H9 (cell line): ENCODE measurements at regions not wholly inside any gene's neighbourhood (a gene's known extent, or its start where the extent isn't known, plus 50 kb on each side); places are given as distances from the start of the nearest gene placed in this dataset.

Experiments used
- DNase-seq: peaks from one replicate; pipeline ENCODE4 v3.0.0-alpha.2; 2017
- H2AFZ ChIP-seq: one replicate; pipeline ENCODE4 v1.6.1; 2013; ENCODE audit warnings: mild to moderate bottlenecking, low read length, control low read depth, moderate library complexity
- H2AK5ac ChIP-seq: 2 replicates; pipeline ENCODE4 v1.6.1; 2013; ENCODE audit warnings: low read length, control low read depth, mixed read lengths; ENCODE audit not compliant: insufficient read length
- H2BK120ac ChIP-seq: one replicate; pipeline ENCODE4 v1.6.1; 2013; ENCODE audit warnings: low read depth, mild to moderate bottlenecking, low read length, control low read depth, inconsistent platforms; ENCODE audit not compliant: poor library complexity, severe bottlenecking
- H2BK12ac ChIP-seq: 2 replicates; pipeline ENCODE4 v1.6.1; 2013; ENCODE audit warnings: low read length, control low read depth, mixed read lengths, low read depth; ENCODE audit not compliant: insufficient read length
- H2BK15ac ChIP-seq: 2 replicates; pipeline ENCODE4 v1.6.1; 2013; ENCODE audit warnings: low read depth, low read length, control low read depth
- H2BK20ac ChIP-seq: one replicate; pipeline ENCODE4 v1.6.1; 2013; ENCODE audit warnings: low read depth, mild to moderate bottlenecking, low read length, control low read depth, inconsistent platforms; ENCODE audit not compliant: poor library complexity, severe bottlenecking
- H2BK5ac ChIP-seq: 2 replicates; pipeline ENCODE4 v1.6.1; 2013; ENCODE audit warnings: low read length, control low read depth, mixed read lengths; ENCODE audit not compliant: insufficient read length
- H3K14ac ChIP-seq: 2 replicates; pipeline ENCODE4 v1.6.1; 2013; ENCODE audit warnings: low read length, control low read depth; ENCODE audit not compliant: insufficient read depth
- H3K18ac ChIP-seq: 2 replicates; pipeline ENCODE4 v1.6.1; 2013; ENCODE audit warnings: low read depth, mild to moderate bottlenecking, mixed read lengths, low read length, control low read depth; ENCODE audit not compliant: insufficient read length
- H3K23ac ChIP-seq: 2 replicates; pipeline ENCODE4 v1.6.1; 2013; ENCODE audit warnings: low read length, control low read depth, mixed read lengths, low read depth; ENCODE audit not compliant: insufficient read length
- H3K23me2 ChIP-seq: 2 replicates; pipeline ENCODE4 v1.6.1; 2013; ENCODE audit warnings: low read depth, mild to moderate bottlenecking, mixed read lengths, low read length, control low read depth; ENCODE audit not compliant: insufficient read length, poor library complexity, severe bottlenecking
- H3K27ac ChIP-seq: 2 replicates; pipeline ENCODE4 v1.5.1; 2013; ENCODE audit warnings: low read length, control low read depth, mixed read lengths, low read depth; ENCODE audit not compliant: insufficient read length
- H3K27me3 ChIP-seq: 2 replicates; pipeline ENCODE4 v1.6.1; 2013; ENCODE audit warnings: low read length, control low read depth, inconsistent platforms; ENCODE audit not compliant: insufficient read depth
- H3K4ac ChIP-seq: 2 replicates; pipeline ENCODE4 v1.6.1; 2013; ENCODE audit warnings: low read depth, mild to moderate bottlenecking, control low read depth, inconsistent platforms, low read length, moderate library complexity
- H3K4me1 ChIP-seq: 2 replicates; pipeline ENCODE4 v1.6.1; 2013; ENCODE audit warnings: low read length, control low read depth, inconsistent platforms; ENCODE audit not compliant: insufficient read depth
- H3K4me2 ChIP-seq: 2 replicates; pipeline ENCODE4 v1.6.1; 2013; ENCODE audit warnings: low read length, control low read depth, mixed read lengths; ENCODE audit not compliant: insufficient read length, insufficient read depth
- H3K56ac ChIP-seq: 2 replicates; pipeline ENCODE4 v1.6.1; 2013; ENCODE audit warnings: low read depth, mild to moderate bottlenecking, mixed read lengths, low read length, control low read depth; ENCODE audit not compliant: insufficient read length
- H3K79me1 ChIP-seq: 2 replicates; pipeline ENCODE4 v1.6.1; 2013; ENCODE audit warnings: low read depth, mild to moderate bottlenecking, moderate library complexity, low read length, control low read depth, inconsistent platforms; ENCODE audit not compliant: insufficient read depth, poor library complexity, severe bottlenecking
- H3K79me2 ChIP-seq: 2 replicates; pipeline ENCODE4 v1.6.1; 2013; ENCODE audit warnings: low read length, control low read depth, inconsistent platforms; ENCODE audit not compliant: insufficient read depth
- H3K9ac ChIP-seq: 2 replicates; pipeline ENCODE4 v1.6.1; 2013; ENCODE audit warnings: low read length, control low read depth, mixed read lengths; ENCODE audit not compliant: insufficient read length; ENCODE audit errors: extremely low read depth
- H3K9me3 ChIP-seq: one replicate; pipeline ENCODE4 v1.6.1; 2013; ENCODE audit warnings: low read depth, low read length, inconsistent platforms; ENCODE audit not compliant: control insufficient read depth
- H3T11ph ChIP-seq: one replicate; pipeline ENCODE4 v1.6.1; 2013; ENCODE audit warnings: mild to moderate bottlenecking, low read length, control low read depth, inconsistent platforms
- H4K20me1 ChIP-seq: one replicate; pipeline ENCODE4 v1.6.1; 2013; ENCODE audit not compliant: control insufficient read depth, insufficient read length, insufficient read depth
- H4K5ac ChIP-seq: 2 replicates; pipeline ENCODE4 v1.6.1; 2013; ENCODE audit warnings: low read depth, mild to moderate bottlenecking, mixed read lengths, low read length, control low read depth; ENCODE audit not compliant: insufficient read length
- H4K8ac ChIP-seq: replicated peaks from 2 replicates; pipeline ENCODE4 v1.6.1; 2013; ENCODE audit warnings: low read length, control low read depth, mixed read lengths, low read depth; ENCODE audit not compliant: insufficient read length
- H4K91ac ChIP-seq: 2 replicates; pipeline ENCODE4 v1.6.1; 2013; ENCODE audit warnings: low read depth, mild to moderate bottlenecking, moderate library complexity, mixed read lengths, low read length, control low read depth; ENCODE audit not compliant: insufficient read length
- H3K27ac Mint-ChIP-seq, 3 experiments: 2 replicates in 2 of 3; 3 replicates in 1 of 3; pipeline ENCODE4 v1.8.0; 2020 to 2021; ENCODE audit warnings: mixed read lengths in 3 of 3, mild to moderate bottlenecking in 1 of 3, moderate library complexity in 1 of 3
- H3K27me3 Mint-ChIP-seq: 2 replicates; pipeline ENCODE4 v1.8.0; 2021; ENCODE audit warnings: low read depth, mild to moderate bottlenecking, moderate library complexity, mixed read lengths
- H3K36me3 Mint-ChIP-seq, 3 experiments: 2 replicates in 2 of 3; 3 replicates in 1 of 3; pipeline ENCODE4 v1.8.0; 2020 to 2021; ENCODE audit warnings: low read depth in 3 of 3, mixed read lengths in 3 of 3; ENCODE audit not compliant: insufficient read depth in 1 of 3
- H3K4me1 Mint-ChIP-seq, 2 experiments: 2 replicates each; pipeline ENCODE4 v1.8.0; 2020; ENCODE audit warnings: mixed read lengths in 2 of 2
- H3K4me3 Mint-ChIP-seq, 2 experiments: 2 replicates in 1 of 2; 3 replicates in 1 of 2; pipeline ENCODE4 v1.8.0; 2020 to 2021; ENCODE audit warnings: mild to moderate bottlenecking in 2 of 2, mixed read lengths in 2 of 2, moderate library complexity in 1 of 2
- H3K9me3 Mint-ChIP-seq, 2 experiments: 2 replicates in 1 of 2; 3 replicates in 1 of 2; pipeline ENCODE4 v1.8.0; 2020; ENCODE audit warnings: mild to moderate bottlenecking in 2 of 2, mixed read lengths in 2 of 2, moderate library complexity in 1 of 2
- CTCF ChIP-seq: fragments of 200-600 bp; sonication (generic); conservative IDR thresholded peaks from 3 replicates; pipeline ENCODE4 v1.8.0; 2021; ENCODE audit warnings: antibody characterized with exemption, mild to moderate bottlenecking
- WGBS: extraction: QIAGEN DNeasy Blood & Tissue Kit; methylation state at CpG from one replicate; pipeline ENCODE4 v1.1.7; 2013; ENCODE audit warnings: missing lambda C conversion rate, low lambda C conversion rate, mixed read lengths; ENCODE audit not compliant: insufficient read length; ENCODE audit errors: extremely low coverage; 5-methylcytosine and 5-hydroxymethylcytosine counted together

GRCh38 chr22:49368221-49368975, 459.3 kb downstream of the BRD1 start:
- H4K8ac ChIP-seq: no peak overlapping the region
- Mint-ChIP-seq H3K36me3 (peaks cover 0 to 2% (median 0%) of the 10 kb centered on the region in 3 experiments; a peak in 3 of 7 replicates), H3K9me3 (peaks cover 3 to 4% of the 10 kb centered on the region in 2 experiments; a peak in 3 of 5 replicates), H3K27ac (peak overlapping the region in 1 of 3 experiments; percentile 12; a peak in 2 of 7 replicates), H3K4me1 (peaks cover 17 to 18% of the 10 kb centered on the region in 2 experiments), H3K4me3 (no peak overlapping the region), H3K27me3 (peaks cover 16% of the 10 kb centered on the region)
- H3K23me2 ChIP-seq: peaks cover 3% of the 10 kb centered on the region
- H4K91ac ChIP-seq: no peak overlapping the region
- no peak overlapping the region for H3K27ac ChIP-seq
- H3T11ph ChIP-seq: no peak overlapping the region
- no peak for TF ChIP-seq CTCF
- whole genome bisulfite sequencing: no CpG with 5 or more reads among the region's 19 CpGs
- no peak overlapping the region for H2BK20ac ChIP-seq
- H4K20me1 ChIP-seq: no peaks in the 10 kb centered on the region
- no peak overlapping the region for H3K4ac ChIP-seq
- H2AFZ ChIP-seq: no peak overlapping the region
- H3K4me2 ChIP-seq: no peak overlapping the region
- H3K9me3 ChIP-seq: no peaks in the 10 kb centered on the region
- no peak overlapping the region for H2BK12ac ChIP-seq
- peak; percentile 3 for DNase-seq
- H3K4me1 ChIP-seq: no peaks in the 10 kb centered on the region
- no peak overlapping the region for H2BK15ac ChIP-seq
- no peaks in the 10 kb centered on the region for H3K27me3 ChIP-seq
- H3K56ac ChIP-seq: no peak overlapping the region
- H3K18ac ChIP-seq: no peak overlapping the region
- no peaks in the 10 kb centered on the region for H3K79me1 ChIP-seq
- no peak overlapping the region for H2BK5ac ChIP-seq
- H4K5ac ChIP-seq: no peak overlapping the region
- H2AK5ac ChIP-seq: no peak overlapping the region
- H3K14ac ChIP-seq: no peak overlapping the region
- no peaks in the 10 kb centered on the region for H3K79me2 ChIP-seq
- no peak overlapping the region for H3K23ac ChIP-seq
- H2BK120ac ChIP-seq: no peak overlapping the region
- no peak overlapping the region for H3K9ac ChIP-seq
